GM18498 (cell line): ENCODE measurements at regions not wholly inside any gene's neighbourhood (a gene's known extent, or its start where the extent isn't known, plus 50 kb on each side); places are given as distances from the start of the nearest gene placed in this dataset.

Experiments used
- ATAC-seq: cut with Tn5 transposase; IDR thresholded peaks from one replicate; pipeline ENCODE4 v1.9.1; 2021; ENCODE audit warnings: mild to moderate bottlenecking, moderate library complexity; ENCODE audit not compliant: unreplicated experiment

DNA sequence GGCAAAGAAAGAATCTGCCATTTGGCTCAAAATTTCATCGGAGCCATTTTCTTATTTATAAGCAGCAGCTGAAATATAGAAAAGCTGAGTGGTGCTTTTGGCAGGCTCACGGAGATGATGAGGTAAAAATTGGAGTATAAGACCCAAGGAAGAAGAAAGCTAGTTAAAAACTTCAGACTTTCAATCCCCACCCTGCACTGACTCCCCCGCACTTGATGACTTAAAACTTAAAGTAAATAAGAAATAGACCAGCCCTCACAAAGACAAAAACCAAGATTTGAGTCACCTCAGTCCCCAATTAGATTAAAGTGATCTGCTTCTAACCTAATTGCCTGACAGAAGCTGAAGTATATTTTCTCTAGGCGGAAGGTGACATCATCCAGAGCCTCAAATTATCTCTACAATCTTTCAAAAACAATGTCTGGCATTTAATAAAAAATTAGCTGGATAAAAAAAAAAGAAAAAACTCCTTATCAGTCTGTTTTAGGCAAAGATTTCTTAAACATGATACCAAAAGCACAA lies 124.0 kb upstream of the PJA2 start:
- ATAC-seq = no peak

GRCh38 chr5:109532773-109533364 lies 123.1 kb upstream of the PJA2 start:
- ATAC-seq = no peak

DNA sequence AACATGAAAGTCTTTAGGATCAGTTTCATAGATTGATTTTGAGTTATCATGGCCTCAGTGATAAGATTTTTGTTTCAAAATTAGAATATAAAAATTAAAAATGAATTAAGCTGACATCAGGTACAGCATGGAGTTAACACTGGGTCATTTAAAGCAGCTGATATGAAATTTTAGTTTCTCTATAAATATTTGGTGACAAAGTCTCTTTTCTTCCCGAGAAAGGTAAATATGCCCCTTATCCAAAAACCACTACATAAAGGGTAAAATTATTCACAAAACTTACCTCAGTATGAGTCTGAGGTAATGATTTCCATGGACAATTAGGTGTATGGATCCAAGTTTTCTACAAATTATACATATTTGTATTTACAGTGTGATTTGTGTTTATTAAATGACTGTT lies 121.5 kb upstream of the PJA2 start:
- no peak for ATAC-seq

DNA sequence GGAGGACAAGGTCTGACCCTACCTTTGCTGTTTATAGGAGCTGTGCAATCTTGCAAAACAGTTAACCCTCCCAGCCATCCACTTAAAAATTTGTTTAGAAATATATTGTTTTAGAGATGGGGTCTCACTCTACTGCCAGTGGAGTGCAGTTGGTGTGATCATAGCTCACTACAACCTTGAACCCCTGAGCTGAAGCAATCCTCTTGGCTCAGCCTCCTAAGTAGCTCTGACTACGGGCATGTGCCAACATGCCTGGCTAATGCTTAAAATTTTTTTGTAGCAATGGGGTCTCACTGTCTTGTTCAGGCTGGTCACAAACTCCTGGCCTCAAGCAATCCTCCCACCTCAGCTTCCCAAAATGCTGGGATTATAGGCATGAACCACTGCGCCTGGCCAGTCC lies 120.2 kb upstream of the PJA2 start:
- ATAC-seq = no peak

DNA sequence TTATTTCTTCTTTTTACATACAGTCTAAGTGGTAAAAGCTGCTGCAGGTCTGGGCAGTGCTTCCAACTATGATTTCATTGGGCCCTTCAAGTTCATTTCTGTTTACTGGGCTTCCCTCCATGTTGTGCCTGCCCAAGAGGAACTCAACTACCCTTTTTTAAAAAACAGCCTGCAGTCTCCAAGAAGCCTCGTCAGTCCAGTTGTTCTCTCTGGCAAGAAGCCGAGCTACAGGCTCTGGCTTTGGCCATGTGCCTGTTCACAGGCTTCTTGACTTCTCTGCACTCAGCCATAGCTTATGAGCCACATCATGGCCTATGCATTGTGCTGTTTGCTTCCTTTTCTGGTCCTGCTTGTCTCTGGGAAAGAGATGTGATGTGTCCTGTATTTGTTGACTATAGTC lies 119.7 kb upstream of the PJA2 start:
- no peak for ATAC-seq

GRCh38 chr5:109524555-109524954 lies 114.8 kb upstream of the PJA2 start:
- ATAC-seq = no peak

DNA sequence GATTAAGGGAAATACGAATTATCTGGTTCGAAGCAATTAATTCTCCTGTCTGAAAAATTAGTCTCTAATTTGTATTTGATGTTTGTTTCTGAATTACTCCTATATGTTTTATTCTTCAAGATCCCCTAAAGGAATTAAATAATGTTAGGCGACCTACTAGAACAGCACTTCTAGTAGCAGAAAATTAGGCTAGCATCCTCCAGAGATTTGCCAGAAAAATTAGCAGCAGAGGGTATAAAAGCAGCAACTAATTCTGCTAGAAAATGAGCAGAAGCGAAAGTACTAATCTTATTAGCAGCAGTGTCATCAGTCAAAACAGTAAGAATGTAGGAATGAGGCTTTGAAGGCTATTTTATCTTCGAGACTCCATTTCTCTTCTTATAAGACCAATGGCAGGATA lies 114.3 kb upstream of the PJA2 start:
- no peak for ATAC-seq

DNA sequence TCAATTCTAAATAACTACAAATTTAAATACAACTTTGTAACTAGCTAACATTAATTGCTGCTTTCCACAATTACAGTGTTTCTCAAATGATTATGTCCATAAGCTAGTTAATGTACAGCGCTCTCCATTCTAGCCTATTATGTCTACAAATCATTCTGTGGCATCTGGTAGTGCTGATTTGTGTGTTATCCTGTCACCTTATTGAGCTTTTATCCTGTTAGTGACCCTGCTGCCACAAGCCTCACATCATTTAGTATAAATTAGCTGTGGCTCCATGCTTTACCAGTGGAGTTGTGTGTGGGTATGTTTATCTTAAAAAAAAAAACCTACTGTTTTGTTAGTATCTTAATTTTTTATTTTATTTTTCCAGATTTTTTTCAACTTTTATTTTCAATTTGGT lies 112.6 kb upstream of the PJA2 start:
- no peak for ATAC-seq

GRCh38 chr5:109519416-109519815 lies 109.6 kb upstream of the PJA2 start:
- ATAC-seq = no peak

DNA sequence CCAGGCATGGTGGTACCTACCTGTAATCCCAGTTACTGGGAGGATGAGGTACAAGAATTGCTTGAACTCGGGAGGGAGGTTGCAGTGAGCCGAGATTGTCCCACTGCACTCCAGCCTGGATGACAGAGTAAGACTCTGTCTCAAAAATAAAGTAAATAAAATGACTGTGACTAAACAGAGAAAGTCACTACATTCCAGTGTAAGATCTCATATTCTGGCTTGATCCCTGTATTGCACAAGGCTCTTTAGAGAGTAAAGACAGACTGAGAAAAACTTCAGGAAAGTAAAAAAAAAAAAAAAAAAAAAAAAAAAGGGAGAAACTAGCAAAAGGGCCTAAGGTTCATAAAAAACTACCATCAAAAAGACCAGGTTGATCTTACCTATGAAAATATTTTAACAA lies 106.6 kb upstream of the PJA2 start:
- ATAC-seq = no peak

DNA sequence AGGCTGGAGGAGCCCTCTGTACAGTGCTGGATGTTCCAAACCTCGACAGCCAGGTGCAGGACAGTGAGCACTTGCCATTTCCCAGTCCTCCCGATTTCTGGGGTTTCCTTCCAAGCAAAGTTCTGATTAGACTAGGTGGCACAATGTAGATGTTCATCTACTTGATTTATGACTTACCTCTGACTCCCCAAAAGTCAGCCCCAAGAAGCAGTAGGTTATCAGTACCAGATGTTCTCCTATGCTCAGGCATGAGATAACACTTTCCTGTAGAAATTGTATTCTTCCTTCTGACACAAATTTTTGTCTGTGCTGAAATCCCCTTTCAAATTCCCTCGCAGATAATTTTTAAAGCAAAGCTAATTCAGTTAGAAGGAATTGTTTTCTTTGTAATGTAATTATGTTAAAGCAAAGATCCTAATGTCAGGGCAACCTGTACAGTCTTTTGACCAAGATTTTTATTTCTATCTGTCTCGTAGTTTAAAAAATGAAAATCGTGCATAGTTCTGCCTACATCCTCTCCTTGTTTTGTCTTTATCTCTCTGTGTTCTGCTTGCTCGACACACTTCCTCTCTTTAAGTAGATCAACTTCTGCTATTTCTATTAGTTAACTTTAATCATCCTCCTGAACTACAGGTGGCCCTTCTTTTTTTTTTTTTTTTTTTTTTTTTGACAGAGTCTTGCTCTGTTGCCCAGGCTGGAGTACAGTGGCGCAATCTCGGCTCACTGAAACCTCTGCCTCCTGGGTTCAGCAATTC lies 102.4 kb upstream of the PJA2 start:
- no peak for ATAC-seq

GRCh38 chr5:109506556-109506955 lies 96.8 kb upstream of the PJA2 start:
- ATAC-seq = no peak

DNA sequence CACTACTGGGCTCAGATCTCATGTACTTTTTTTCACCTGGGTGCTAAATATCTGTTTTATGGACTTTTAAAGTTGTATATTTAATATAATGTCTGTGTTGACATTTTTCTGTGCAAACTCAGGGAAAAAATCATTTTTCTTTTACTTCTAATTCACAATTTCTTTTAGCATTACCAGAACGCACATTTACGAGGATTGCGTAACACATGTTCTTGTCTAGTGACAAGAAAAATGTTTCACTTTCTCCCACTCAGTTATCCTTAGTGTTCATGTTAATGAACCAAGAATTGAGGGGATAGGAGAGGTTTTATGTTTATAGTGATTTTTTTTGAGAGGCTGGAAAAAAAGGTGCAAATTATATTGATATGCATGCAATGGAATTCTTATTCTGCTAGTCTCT lies 86.3 kb upstream of the PJA2 start:
- ATAC-seq = no peak

- no peak for ATAC-seq
These were observed 78.1 kb upstream of the PJA2 start for GRCh38 chr5:109487753-109488420.

DNA sequence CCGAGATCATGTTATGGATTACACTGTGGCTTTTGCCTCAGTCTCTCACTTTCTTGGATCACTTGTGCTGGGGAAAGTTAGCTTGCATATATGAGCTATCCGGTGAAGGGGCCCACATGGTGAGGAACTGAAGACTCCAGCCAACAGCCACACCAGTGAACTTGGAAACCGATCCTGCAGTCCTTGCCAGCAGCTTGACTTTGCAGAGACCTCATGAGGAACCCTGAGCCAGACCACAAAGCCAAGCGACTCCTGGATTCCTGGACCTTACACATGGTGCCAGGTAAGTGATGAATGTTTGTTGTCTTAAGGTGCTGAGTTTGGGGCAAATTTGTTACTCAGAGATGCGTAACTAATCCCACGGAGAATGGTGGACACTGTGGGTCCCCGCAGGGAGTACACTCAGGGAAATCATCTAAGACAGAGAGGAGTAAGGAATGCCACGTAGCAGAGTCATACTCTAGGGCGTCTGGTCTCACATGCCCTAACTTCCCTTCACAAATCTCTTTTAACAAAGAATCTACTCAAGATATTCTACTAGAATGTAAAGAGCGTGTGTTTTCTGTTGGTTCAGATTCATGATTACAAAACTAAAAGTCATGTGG lies 76.5 kb upstream of the PJA2 start:
- no peak for ATAC-seq

GRCh38 chr5:109485030-109485429 lies 75.3 kb upstream of the PJA2 start:
- ATAC-seq = no peak

DNA sequence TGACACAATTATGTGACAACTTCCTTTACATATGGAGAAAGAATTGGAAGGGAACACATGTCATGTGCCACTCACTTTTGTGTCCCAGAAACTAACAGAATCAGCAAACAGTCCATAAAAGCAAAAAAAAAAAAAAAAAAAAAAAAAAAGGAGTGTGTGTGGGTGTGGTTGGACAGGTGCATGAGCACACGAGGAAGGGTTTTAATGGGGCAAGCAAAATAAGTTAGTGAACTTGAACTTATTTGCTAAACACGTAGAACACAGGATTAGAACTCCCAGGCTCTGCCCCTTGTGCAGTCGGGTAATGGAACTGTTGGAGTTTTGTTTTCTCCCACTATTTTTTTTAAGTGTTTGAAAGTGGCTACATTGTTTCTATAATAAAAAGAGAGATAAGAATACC lies 74.8 kb upstream of the PJA2 start:
- ATAC-seq = no peak

DNA sequence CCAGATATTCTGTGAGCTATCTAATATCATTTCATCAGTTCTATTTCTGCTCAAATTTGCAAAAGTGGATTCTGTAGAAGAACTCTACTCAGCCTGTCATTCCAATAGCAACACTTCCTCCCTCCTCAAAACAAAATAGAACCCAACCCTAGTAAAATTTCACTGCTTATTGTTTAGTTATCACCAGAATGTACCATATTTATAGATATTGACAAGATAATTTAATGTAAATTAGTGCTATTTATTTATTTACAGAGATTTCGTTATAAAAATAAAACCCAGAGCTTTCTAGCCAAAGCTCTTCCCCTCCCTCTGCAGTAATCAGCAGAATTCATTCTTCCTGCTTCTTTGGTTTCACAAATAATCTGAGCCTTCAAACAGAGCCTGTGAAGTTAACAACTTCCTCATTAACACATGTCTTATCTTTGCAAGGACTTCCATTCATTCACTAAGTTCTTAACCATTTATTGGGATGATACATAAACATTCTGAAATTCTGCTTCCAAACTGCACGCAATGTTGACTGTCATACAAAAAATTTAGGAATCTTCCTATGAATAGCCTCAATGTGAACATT lies 73.7 kb upstream of the PJA2 start:
- ATAC-seq = no peak

DNA sequence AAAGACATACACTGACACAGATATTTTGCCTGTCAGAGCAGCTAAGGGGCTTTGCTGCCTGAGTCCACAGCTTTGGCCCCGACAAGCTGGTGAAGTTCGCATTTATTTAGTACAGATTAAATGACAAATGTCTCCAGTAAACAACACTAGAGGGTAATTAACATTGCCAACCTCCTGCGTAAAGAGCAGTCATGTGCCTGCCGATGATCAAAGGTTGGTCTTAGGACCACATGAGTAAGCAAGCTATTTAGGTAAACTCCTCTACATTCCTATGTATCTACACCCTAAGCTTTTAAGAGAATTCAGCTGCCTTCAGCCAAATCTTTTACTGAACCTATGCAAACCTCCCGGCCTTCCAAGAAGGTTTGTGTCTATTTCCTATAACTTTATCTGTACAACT lies 73.0 kb upstream of the PJA2 start:
- ATAC-seq = no peak

GRCh38 chr5:109479260-109479860 lies 69.6 kb upstream of the PJA2 start:
- no peak for ATAC-seq

DNA sequence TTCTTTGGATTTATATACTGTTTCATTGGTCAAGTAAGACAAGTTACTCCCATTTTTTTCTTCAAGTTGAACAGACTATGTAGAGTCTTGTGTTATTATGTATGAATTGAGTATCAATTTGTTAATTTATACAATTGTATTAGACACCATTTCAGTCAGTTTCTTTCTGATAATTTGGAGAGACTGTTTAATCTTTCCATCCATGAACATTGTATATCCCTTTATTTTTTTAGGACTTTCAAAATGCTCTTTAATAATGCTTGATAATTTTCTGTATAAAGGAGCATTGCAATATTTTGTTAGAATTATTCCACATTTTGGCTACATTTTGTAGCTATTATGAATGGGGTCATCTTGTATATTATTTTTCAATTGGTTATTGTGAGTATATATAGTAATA lies 69.1 kb upstream of the PJA2 start:
- no peak for ATAC-seq
